ENCODE measurements at regions not wholly inside any gene's neighbourhood (a gene's known extent, or its start where the extent isn't known, plus 50 kb on each side); places are given as distances from the start of the nearest gene placed in this dataset.

- no TSS peak for BruUV-seq (replicated peaks)
- TF ChIP-seq HOMEZ (CRISPR knock-in tag; IDR thresholded peaks at IDR 0.05; ENCODE audit: low read depth) (peak; percentile 72; the same call in 1 of the 2 replicates), SOX5 (CRISPR knock-in tag; IDR thresholded peaks at IDR 0.05; ENCODE audit: borderline replicate concordance) (peak; percentile 42; the same call in 1 of the 2 replicates), FOXC1 (CRISPR knock-in tag; IDR thresholded peaks at IDR 0.05; ENCODE audit: borderline replicate concordance) (no peak), ZFP36L1 (CRISPR knock-in tag; IDR thresholded peaks at IDR 0.05) (0 out of 2 replicates have a peak, but pooled peaks have one; percentile 34), MIER2 (CRISPR knock-in tag; IDR thresholded peaks at IDR 0.05) (no peak), BCL6 (CRISPR knock-in tag; IDR thresholded peaks at IDR 0.05) (peak; percentile 80), KLF11 (CRISPR knock-in tag; IDR thresholded peaks at IDR 0.05) (no peak), EP300 (IDR thresholded peaks at IDR 0.05; ENCODE audit: low read depth in 2 of 2, low read length in 2 of 2) (peak in 1 of 2 experiments; percentile 61; a peak in 2 of 4 replicates), EP300 (CRISPR knock-in tag; IDR thresholded peaks at IDR 0.05; ENCODE audit: borderline replicate concordance) (no peak), ZNF468 (CRISPR knock-in tag; IDR thresholded peaks at IDR 0.05) (no peak), ARHGAP35 (CRISPR knock-in tag; IDR thresholded peaks at IDR 0.05; ENCODE audit: borderline replicate concordance) (no peak), MLX (CRISPR knock-in tag; IDR thresholded peaks at IDR 0.05) (no peak), ARID5B (CRISPR knock-in tag; IDR thresholded peaks at IDR 0.05) (peak; percentile 36; the same call in 1 of the 2 replicates), HNF1A (IDR thresholded peaks at IDR 0.05; ENCODE audit: low read depth) (peak; percentile 82), HNF1A (CRISPR knock-in tag; IDR thresholded peaks at IDR 0.05; ENCODE audit: borderline replicate concordance) (peak; percentile 54; the same call in 1 of the 2 replicates), ZNF34 (CRISPR knock-in tag; IDR thresholded peaks at IDR 0.05; ENCODE audit: borderline replicate concordance) (no peak)
Observed at GRCh38 chr2:226656367-226656766, 143.3 kb downstream of the IRS1 start.

More at GRCh38 chr2:226656367-226656766, 143.3 kb downstream of the IRS1 start:
- Histone ChIP-seq H3K79me2 (ENCODE audit: insufficient read depth, low read length) (no peaks in the 10 kb centered on the region), H3K4me1 (ENCODE audit: insufficient read depth, low read length) (peaks cover 92% of the 10 kb centered on the region), H3K4me3 (replicated peaks in 1 of 3; ENCODE audit: insufficient read depth in 1 of 3, low read depth in 2 of 3, low read length in 3 of 3) (no peak overlapping the region), H2AFZ (ENCODE audit: low read length) (no peak overlapping the region), H3K36me3 (replicated peaks in 1 of 2; ENCODE audit: control insufficient read depth in 1 of 2, insufficient read depth in 2 of 2, low read length in 2 of 2) (no peaks in the 10 kb centered on the region), H4K20me1 (ENCODE audit: insufficient read depth, low read length) (no peaks in the 10 kb centered on the region), H3K27me3 (ENCODE audit: control insufficient read depth in 1 of 2, insufficient read depth in 2 of 2, low read length in 2 of 2) (no peaks in the 10 kb centered on the region), H3K27ac (ENCODE audit: extremely low read length, insufficient read depth, low read length) (peak overlapping the region; percentile 64), H3K4me2 (ENCODE audit: low read depth, low read length) (no peak overlapping the region), H3K9ac (ENCODE audit: insufficient read depth, low read depth, low read length) (no peak overlapping the region), H3K9me3 (ENCODE audit: low read length) (no peaks in the 10 kb centered on the region)
- intact Hi-C loops (cut with micrococcal nuclease; ENCODE audit: unreplicated experiment) (loop anchor here (2.0 to 10.0 kb wide), 3 partner anchors 78 to 494 kb away; no protein-coding TSS in a partner anchor), in situ Hi-C loops (cut with HindIII; ENCODE audit: extremely low pct_ligation_motif_present, low pct_unique_long_range_greater_than_20kb) (no loop called here)
- no peak for ATAC-seq
- ChIA-PET POLR2A (interaction anchor here (2.2 kb wide), 1 partner anchor 144 kb away, joined by 5 read pairs; no protein-coding TSS in a partner anchor), CTCF (ENCODE audit: low intra/inter-chr PET ratio, low total read pairs) (no interaction called here)
- FAIRE-seq = no peak
- WGBS (ENCODE audit: low lambda C conversion rate) = 56% methylated on average over 4 of the region's 4 CpGs
- peak; percentile 43 for DNase-seq (ENCODE audit: low spot score)
